Liver (tissue), 3 donors: ENCODE measurements at regions not wholly inside any gene's neighbourhood (a gene's known extent, or its start where the extent isn't known, plus 50 kb on each side); places are given as distances from the start of the nearest gene placed in this dataset.
A peak's percentile ranks its signal among the peaks of the same experiment; 100 is the strongest.

Experiments used
- NR2F2 ChIP-seq: IDR thresholded peaks from 2 replicates; pipeline ENCODE4 v1.6.1; 2016; ENCODE audit warnings: antibody characterized with exemption
- RAD21 ChIP-seq, 2 donors: IDR thresholded peaks; 2 replicates each; pipeline ENCODE4 v1.6.1; 2016; ENCODE audit warnings: antibody characterized with exemption in 2 of 2, mild to moderate bottlenecking in 2 of 2
- TAF1 ChIP-seq: conservative IDR thresholded peaks from 2 replicates; pipeline ENCODE4 v1.6.1; 2016; ENCODE audit warnings: antibody characterized with exemption, mild to moderate bottlenecking
- TF ChIP-seq, protein P1 (sequence below): fragments of 150-350 bp; IDR thresholded peaks from 2 replicates; pipeline ENCODE4 v1.5.1; 2017; ENCODE audit warnings: improper control_type of control experiment, low read depth, low read length; ENCODE audit not compliant: missing input control
- TF ChIP-seq, protein P2 (sequence below): IDR thresholded peaks from 2 replicates; pipeline ENCODE4 v1.6.1; 2016; ENCODE audit warnings: antibody characterized with exemption
- TF ChIP-seq, protein P3 (sequence below): IDR thresholded peaks from 2 replicates; pipeline ENCODE4 v1.6.1; 2016; ENCODE audit warnings: antibody characterized with exemption
- TF ChIP-seq, protein P4 (sequence below): IDR thresholded peaks from 2 replicates; pipeline ENCODE4 v1.6.1; 2016; ENCODE audit warnings: antibody characterized with exemption, mild to moderate bottlenecking
- donor health status: healthy.
- donor health status: healthy.

DNA sequence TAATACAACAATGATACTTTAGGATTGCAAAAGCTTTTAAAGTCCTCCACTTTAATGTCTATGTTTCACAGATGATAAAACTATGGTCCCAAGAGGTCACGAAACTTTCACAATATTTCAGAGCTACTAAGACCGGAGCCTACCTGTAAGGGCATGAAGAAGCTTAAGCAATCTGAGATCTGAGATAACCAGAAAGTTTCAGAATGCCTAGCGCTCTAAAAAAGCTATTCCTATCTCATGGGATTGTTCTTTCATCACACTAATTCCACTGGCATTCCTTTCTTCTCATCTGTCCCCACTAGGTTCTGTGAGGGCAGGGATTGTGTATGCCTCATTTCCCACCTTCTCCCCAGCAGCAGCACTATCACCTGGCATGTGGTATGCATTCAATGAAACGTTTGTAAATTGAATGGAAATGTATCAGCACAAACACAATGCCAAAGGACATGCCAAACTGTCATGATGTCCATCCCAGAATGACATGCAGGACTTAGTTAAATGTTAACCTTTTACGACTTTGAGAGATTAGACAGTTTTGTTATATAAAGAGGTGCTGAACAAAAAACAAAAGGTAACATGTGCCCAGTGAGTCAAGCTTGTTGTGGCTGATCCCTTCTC is 104.7 kb upstream of the NR2F2 start:
- TF ChIP-seq, protein P1, sequence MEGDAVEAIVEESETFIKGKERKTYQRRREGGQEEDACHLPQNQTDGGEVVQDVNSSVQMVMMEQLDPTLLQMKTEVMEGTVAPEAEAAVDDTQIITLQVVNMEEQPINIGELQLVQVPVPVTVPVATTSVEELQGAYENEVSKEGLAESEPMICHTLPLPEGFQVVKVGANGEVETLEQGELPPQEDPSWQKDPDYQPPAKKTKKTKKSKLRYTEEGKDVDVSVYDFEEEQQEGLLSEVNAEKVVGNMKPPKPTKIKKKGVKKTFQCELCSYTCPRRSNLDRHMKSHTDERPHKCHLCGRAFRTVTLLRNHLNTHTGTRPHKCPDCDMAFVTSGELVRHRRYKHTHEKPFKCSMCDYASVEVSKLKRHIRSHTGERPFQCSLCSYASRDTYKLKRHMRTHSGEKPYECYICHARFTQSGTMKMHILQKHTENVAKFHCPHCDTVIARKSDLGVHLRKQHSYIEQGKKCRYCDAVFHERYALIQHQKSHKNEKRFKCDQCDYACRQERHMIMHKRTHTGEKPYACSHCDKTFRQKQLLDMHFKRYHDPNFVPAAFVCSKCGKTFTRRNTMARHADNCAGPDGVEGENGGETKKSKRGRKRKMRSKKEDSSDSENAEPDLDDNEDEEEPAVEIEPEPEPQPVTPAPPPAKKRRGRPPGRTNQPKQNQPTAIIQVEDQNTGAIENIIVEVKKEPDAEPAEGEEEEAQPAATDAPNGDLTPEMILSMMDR: no peak
- peak; percentile 38 to 48 for TF ChIP-seq RAD21 (IDR thresholded peaks at IDR 0.05)
- TF ChIP-seq TAF1: no peak
- TF ChIP-seq, protein P2, sequence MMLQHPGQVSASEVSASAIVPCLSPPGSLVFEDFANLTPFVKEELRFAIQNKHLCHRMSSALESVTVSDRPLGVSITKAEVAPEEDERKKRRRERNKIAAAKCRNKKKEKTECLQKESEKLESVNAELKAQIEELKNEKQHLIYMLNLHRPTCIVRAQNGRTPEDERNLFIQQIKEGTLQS: no peak
- TF ChIP-seq NR2F2: peak; percentile 26
- TF ChIP-seq, protein P3, sequence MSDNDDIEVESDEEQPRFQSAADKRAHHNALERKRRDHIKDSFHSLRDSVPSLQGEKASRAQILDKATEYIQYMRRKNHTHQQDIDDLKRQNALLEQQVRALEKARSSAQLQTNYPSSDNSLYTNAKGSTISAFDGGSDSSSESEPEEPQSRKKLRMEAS: peak; percentile 11
- TF ChIP-seq, protein P4, sequence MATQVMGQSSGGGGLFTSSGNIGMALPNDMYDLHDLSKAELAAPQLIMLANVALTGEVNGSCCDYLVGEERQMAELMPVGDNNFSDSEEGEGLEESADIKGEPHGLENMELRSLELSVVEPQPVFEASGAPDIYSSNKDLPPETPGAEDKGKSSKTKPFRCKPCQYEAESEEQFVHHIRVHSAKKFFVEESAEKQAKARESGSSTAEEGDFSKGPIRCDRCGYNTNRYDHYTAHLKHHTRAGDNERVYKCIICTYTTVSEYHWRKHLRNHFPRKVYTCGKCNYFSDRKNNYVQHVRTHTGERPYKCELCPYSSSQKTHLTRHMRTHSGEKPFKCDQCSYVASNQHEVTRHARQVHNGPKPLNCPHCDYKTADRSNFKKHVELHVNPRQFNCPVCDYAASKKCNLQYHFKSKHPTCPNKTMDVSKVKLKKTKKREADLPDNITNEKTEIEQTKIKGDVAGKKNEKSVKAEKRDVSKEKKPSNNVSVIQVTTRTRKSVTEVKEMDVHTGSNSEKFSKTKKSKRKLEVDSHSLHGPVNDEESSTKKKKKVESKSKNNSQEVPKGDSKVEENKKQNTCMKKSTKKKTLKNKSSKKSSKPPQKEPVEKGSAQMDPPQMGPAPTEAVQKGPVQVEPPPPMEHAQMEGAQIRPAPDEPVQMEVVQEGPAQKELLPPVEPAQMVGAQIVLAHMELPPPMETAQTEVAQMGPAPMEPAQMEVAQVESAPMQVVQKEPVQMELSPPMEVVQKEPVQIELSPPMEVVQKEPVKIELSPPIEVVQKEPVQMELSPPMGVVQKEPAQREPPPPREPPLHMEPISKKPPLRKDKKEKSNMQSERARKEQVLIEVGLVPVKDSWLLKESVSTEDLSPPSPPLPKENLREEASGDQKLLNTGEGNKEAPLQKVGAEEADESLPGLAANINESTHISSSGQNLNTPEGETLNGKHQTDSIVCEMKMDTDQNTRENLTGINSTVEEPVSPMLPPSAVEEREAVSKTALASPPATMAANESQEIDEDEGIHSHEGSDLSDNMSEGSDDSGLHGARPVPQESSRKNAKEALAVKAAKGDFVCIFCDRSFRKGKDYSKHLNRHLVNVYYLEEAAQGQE: no peak
